ENCODE measurements at regions not wholly inside any gene's neighbourhood (a gene's known extent, or its start where the extent isn't known, plus 50 kb on each side); places are given as distances from the start of the nearest gene placed in this dataset.

DNA sequence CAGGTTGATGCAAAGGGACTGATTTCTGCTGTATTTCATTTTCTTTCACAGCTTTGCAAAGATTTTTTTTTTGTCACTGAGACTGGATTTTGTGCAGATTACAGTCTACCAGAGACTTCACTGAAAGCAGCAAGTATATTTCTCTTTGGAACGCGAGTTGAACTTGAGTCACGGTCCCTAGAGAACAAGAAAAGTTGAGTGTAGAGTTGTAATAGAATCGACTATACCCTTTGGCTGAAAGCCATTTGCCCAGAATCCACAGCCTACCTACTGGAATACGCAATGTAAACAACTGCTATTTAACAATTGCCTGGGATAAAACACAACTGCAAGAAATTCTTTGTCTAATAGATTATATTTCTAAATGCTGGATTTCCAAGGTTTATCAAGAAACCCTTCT lies 520.6 kb downstream of the HDGFL1 start:
- TF ChIP-seq EZH2 (IDR thresholded peaks at IDR 0.05; ENCODE audit: low read length, missing control alignments): no peak
- TF ChIP-seq, protein P1, sequence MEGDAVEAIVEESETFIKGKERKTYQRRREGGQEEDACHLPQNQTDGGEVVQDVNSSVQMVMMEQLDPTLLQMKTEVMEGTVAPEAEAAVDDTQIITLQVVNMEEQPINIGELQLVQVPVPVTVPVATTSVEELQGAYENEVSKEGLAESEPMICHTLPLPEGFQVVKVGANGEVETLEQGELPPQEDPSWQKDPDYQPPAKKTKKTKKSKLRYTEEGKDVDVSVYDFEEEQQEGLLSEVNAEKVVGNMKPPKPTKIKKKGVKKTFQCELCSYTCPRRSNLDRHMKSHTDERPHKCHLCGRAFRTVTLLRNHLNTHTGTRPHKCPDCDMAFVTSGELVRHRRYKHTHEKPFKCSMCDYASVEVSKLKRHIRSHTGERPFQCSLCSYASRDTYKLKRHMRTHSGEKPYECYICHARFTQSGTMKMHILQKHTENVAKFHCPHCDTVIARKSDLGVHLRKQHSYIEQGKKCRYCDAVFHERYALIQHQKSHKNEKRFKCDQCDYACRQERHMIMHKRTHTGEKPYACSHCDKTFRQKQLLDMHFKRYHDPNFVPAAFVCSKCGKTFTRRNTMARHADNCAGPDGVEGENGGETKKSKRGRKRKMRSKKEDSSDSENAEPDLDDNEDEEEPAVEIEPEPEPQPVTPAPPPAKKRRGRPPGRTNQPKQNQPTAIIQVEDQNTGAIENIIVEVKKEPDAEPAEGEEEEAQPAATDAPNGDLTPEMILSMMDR (conservative IDR thresholded peaks at IDR 0.05 in 1 of 2, IDR thresholded peaks at IDR 0.05 in 1 of 2; ENCODE audit: low read depth in 1 of 2, low read length in 2 of 2): no peak
- H3K79me2 ChIP-seq (ENCODE audit: control insufficient read depth, insufficient read depth, low read length): no peaks in the 10 kb centered on the region

DNA sequence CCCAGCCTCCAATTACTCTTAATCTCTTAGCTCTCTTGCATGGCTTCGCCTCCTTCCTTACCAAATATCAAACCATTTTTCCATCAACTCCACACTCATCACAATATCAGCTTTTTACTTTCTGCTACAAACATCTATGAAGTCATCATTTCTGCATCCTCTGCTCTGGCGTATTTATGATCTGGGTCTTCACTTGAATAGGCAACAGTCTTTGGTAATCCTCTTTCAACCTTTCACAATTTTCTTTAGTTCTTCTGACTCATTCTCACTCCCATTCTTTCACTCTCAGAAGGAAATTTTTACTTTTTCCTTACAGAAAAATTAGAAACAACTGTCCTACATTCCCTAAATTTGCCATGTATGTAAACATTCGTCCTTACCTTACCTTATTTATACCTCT lies 522.4 kb downstream of the HDGFL1 start:
- no peaks in the 10 kb centered on the region for H3K4me1 ChIP-seq (ENCODE audit: control insufficient read depth, extremely low read depth, insufficient read depth, low read length)
- no peak overlapping the region for H2AFZ ChIP-seq (ENCODE audit: low read length)
- H3K27me3 ChIP-seq (ENCODE audit: control insufficient read depth, insufficient read depth, low read length): no peaks in the 10 kb centered on the region
- no peaks in the 10 kb centered on the region for H3K79me2 ChIP-seq (ENCODE audit: control insufficient read depth, insufficient read depth, low read length)
- no peak overlapping the region for H3K4me3 ChIP-seq (replicated peaks in 1 of 4; ENCODE audit: control extremely low read depth in 1 of 4, insufficient read depth in 1 of 4, low read depth in 3 of 4, low read length in 4 of 4)
- peak in 1 of 2 donors; percentile 26 for DNase-seq (ENCODE audit: low read depth in 2 of 2)
- H3K4me2 ChIP-seq (ENCODE audit: extremely low read depth, insufficient read depth, low read length): no peak overlapping the region
- H3K36me3 ChIP-seq (ENCODE audit: control insufficient read depth, insufficient read depth, low read length): no peaks in the 10 kb centered on the region
- H3K9me3 ChIP-seq (ENCODE audit: control insufficient read depth, insufficient read depth, low read depth, low read length): no peaks in the 10 kb centered on the region
- no peak overlapping the region for H3K9ac ChIP-seq (ENCODE audit: insufficient read depth, low read length)
- H3K27ac ChIP-seq (ENCODE audit: insufficient read depth, low read length): no peak overlapping the region
- TF ChIP-seq, protein P1 (conservative IDR thresholded peaks at IDR 0.05 in 1 of 2, IDR thresholded peaks at IDR 0.05 in 1 of 2; ENCODE audit: low read depth in 1 of 2, low read length in 2 of 2): no peak
- TF ChIP-seq EZH2 (IDR thresholded peaks at IDR 0.05; ENCODE audit: low read length, missing control alignments): no peak
- H4K20me1 ChIP-seq (ENCODE audit: control insufficient read depth, extremely low read depth, insufficient read depth, low read length): no peaks in the 10 kb centered on the region

More for the DNA sequence above, 520.6 kb downstream of the HDGFL1 start:
- no peak overlapping the region for H3K4me2 ChIP-seq (ENCODE audit: extremely low read depth, insufficient read depth, low read length)
- no peaks in the 10 kb centered on the region for H3K9me3 ChIP-seq (ENCODE audit: control insufficient read depth, insufficient read depth, low read depth, low read length)
- no peaks in the 10 kb centered on the region for H4K20me1 ChIP-seq (ENCODE audit: control insufficient read depth, extremely low read depth, insufficient read depth, low read length)
- H3K4me1 ChIP-seq (ENCODE audit: control insufficient read depth, extremely low read depth, insufficient read depth, low read length): no peaks in the 10 kb centered on the region
- peak in 1 of 2 donors; percentile 4 for DNase-seq (ENCODE audit: low read depth in 2 of 2)
- H3K27ac ChIP-seq (ENCODE audit: insufficient read depth, low read length): no peak overlapping the region
- no peak overlapping the region for H3K4me3 ChIP-seq (replicated peaks in 1 of 4; ENCODE audit: control extremely low read depth in 1 of 4, insufficient read depth in 1 of 4, low read depth in 3 of 4, low read length in 4 of 4)
- H3K9ac ChIP-seq (ENCODE audit: insufficient read depth, low read length): no peak overlapping the region
- H3K36me3 ChIP-seq (ENCODE audit: control insufficient read depth, insufficient read depth, low read length): no peaks in the 10 kb centered on the region
- H3K27me3 ChIP-seq (ENCODE audit: control insufficient read depth, insufficient read depth, low read length): no peaks in the 10 kb centered on the region
- H2AFZ ChIP-seq (ENCODE audit: low read length): no peak overlapping the region

DNA sequence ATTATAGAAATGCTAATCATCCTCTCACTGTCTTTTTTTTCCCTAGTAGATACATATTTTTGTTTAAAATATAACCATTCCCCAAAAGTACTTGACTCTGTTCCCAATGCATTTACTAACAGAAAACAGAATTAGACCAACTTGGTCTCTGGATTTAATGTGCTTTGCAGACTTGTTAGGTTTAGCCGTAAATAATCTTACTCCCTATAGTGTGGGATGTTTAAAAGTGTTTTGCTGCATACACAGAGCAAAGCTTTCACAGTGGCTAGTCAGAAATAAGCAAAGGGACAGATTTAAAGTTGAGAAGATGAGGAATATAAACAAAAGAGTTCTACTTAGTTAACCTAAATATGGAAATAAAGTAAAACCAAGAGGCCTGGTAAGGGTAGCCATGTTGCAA lies 527.5 kb downstream of the HDGFL1 start:
- no peak overlapping the region for H3K9ac ChIP-seq (ENCODE audit: insufficient read depth, low read length)
- no peaks in the 10 kb centered on the region for H3K79me2 ChIP-seq (ENCODE audit: control insufficient read depth, insufficient read depth, low read length)
- H3K27ac ChIP-seq (ENCODE audit: insufficient read depth, low read length): no peak overlapping the region
- H3K36me3 ChIP-seq (ENCODE audit: control insufficient read depth, insufficient read depth, low read length): no peaks in the 10 kb centered on the region
- no peaks in the 10 kb centered on the region for H4K20me1 ChIP-seq (ENCODE audit: control insufficient read depth, extremely low read depth, insufficient read depth, low read length)
- no peak overlapping the region for H3K4me3 ChIP-seq (replicated peaks in 1 of 4; ENCODE audit: control extremely low read depth in 1 of 4, insufficient read depth in 1 of 4, low read depth in 3 of 4, low read length in 4 of 4)
- H3K9me3 ChIP-seq (ENCODE audit: control insufficient read depth, insufficient read depth, low read depth, low read length): no peaks in the 10 kb centered on the region
- DNase-seq (ENCODE audit: low read depth in 2 of 2): no peak
- no peaks in the 10 kb centered on the region for H3K27me3 ChIP-seq (ENCODE audit: control insufficient read depth, insufficient read depth, low read length)
- TF ChIP-seq, protein P1 (conservative IDR thresholded peaks at IDR 0.05 in 1 of 2, IDR thresholded peaks at IDR 0.05 in 1 of 2; ENCODE audit: low read depth in 1 of 2, low read length in 2 of 2): no peak
- no peak for TF ChIP-seq EZH2 (IDR thresholded peaks at IDR 0.05; ENCODE audit: low read length, missing control alignments)
- H3K4me2 ChIP-seq (ENCODE audit: extremely low read depth, insufficient read depth, low read length): no peak overlapping the region
- H2AFZ ChIP-seq (ENCODE audit: low read length): no peak overlapping the region
- H3K4me1 ChIP-seq (ENCODE audit: control insufficient read depth, extremely low read depth, insufficient read depth, low read length): no peaks in the 10 kb centered on the region
